ENCODE measurements at regions not wholly inside any gene's neighbourhood (a gene's known extent, or its start where the extent isn't known, plus 50 kb on each side); places are given as distances from the start of the nearest gene placed in this dataset.
A peak's percentile ranks its signal among the peaks of the same experiment; 100 is the strongest.
"Not testable (repeated sequence)": the region's sequence is repeated elsewhere in the genome, so short reads cannot be mapped to it uniquely, and the experiment has no call there.

DNA sequence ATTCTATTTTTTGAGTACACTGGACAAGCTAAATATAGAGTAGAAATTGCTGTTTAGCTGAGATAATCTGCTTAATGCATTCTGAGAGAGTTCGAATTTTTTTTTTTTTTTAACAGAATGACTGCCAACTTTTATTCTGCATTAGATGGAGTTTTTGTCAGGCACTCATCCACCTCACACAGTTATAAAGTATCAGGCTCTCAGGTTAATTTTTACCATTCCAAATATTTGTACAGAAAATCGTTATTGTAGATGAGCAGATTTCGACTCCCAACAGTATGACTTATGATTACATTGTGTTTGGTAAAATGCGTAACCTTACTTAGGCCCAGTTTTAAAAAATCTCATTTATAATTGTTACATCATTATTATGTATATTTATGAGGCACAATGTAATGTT, 1731.0 kb downstream of the GRIK2 start:
- DNase-seq (ENCODE audit: low read depth in 2 of 3, low spot score in 2 of 3) = no peak

DNA sequence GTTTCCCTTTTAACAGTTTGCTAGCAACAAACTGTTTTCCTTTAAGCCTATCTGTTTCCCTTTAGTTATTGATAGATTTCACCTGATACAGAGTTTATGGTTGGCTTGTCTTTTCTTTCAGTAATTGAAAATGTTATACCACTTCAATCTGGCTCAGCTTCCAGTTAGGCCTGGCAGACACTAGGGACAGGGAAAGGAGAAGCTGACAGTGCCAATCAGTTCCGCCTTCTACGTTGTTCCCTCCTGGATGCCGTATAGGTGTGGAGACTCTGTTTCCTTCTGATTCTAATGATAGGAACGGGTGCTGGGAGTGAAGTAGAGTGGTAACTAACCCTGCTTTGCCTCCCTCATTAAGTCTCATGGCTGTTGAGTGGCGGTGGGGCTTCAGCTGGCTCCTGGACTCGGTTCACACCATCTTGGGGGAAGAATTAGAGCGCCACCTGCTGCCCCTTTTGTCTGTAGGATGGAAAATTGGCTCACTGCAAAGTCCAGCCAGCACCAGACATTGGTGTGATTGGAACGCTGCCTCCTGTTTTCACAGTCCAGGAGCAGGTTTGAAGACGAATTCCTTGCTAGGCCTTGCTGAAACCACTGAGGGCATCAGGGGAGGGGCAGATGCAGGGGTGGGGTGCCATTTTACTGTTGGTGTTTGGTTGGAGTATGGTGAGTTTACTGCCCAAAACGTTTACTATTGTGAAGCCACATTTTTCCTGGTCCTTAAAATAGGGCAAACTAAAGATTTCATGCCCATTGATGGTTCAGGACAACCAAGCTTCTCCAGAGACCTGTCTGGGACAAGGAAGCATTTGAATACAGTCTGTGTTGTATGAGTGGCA, 1729.5 kb downstream of the GRIK2 start:
- DNase-seq (ENCODE audit: low read depth in 2 of 3, low spot score in 2 of 3) = peak in 1 of 3 donors; percentile 7

DNA sequence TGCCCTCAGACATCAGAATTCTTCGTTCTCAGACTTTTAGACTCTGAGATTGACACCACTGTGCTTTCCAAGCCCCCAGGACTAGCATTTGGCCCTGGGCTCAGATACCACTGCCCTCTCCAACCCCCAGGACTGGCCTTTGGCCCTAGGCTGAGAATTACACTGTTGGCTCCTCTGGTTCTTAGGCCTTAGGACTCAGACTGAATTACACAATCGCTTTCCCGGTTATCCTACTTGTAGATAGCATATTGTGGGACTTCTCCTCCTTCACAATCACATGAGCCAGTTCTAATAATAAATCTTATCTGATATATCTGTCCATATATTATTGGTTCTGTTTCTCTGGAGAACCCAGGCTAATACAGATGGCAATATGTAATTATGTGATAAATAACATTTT, 1725.5 kb downstream of the GRIK2 start:
- no peak for DNase-seq (ENCODE audit: low read depth in 2 of 3, low spot score in 2 of 3)

DNA sequence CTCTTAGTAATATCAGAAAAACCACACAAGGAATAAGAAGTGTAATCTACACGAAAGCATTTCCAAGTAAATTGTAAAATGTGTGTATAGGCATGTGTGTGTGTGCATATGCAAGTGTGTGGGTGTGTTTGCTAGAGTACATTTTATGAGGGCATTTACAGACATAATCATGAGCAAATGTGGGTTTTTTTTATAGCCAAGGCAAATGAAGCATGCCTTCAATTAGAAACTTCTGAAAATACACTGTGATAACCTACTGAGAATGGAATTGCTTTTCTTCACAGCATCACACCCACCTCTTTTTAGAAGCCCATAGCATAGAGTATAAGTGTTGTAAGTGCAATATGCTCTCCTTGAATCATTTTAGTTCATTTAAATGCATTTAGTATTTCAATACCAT, 1721.1 kb downstream of the GRIK2 start:
- no peak for DNase-seq (ENCODE audit: low read depth in 2 of 3, low spot score in 2 of 3)

DNA sequence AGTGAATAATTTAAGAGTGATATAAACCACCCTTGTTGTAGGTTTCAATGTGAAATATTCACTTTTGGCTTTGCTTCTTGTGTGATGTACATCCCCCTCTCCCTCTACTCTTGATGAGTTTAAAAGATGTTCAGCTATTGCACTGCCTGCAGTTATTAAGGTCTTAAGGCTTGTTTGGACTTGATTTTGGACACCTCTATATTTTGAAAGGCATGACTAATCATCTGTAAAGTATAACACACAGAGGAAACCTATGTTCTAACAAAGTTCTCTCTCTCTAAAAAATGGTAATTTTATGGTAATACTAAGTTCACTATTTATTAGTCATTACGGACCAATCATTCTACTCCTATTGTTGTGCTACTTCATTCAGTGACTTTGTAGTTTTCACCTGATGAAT, 1719.9 kb downstream of the GRIK2 start:
- no peak for DNase-seq (ENCODE audit: low read depth in 2 of 3, low spot score in 2 of 3)

DNA sequence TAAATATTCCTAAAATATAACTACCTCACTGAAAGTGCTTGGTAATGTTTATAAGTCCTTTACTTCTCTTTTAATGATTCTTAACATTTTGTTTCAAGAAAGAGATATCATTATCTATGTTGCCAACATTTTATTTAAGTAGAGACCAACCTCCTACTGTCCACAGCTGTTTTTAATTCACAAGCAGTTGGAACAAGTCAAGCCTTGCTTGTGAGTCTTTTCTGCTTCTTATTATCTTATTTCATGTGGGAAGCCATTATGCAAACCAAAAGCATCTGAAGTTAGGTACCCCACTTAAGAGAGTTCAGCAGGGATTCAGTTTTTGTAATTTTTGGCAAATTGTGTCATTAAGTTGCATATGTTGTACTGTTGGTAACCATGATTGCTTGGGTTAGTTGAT, 1714.5 kb downstream of the GRIK2 start:
- no peak for DNase-seq (ENCODE audit: low read depth in 2 of 3, low spot score in 2 of 3)

DNA sequence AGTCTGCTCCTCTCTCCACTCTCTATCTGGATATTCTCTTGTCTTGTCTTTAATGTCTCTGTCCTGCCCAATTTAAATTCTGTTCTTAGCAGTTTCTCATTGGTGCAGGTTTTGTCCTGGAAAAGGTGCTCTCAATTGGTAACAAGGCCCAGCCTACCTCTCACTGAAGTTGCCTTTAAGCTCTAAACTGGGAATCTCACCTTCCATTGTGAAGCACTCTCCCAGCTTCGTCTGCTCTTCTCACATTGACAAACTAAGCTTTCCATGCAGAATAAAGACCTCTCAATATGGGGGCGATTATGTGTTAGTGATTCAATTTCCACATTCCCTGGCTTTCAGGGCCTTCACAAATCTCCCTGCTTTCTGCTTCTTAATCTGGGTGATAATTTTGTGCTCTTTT, 1712.2 kb downstream of the GRIK2 start:
- DNase-seq (ENCODE audit: low read depth in 2 of 3, low spot score in 2 of 3) = no peak

DNA sequence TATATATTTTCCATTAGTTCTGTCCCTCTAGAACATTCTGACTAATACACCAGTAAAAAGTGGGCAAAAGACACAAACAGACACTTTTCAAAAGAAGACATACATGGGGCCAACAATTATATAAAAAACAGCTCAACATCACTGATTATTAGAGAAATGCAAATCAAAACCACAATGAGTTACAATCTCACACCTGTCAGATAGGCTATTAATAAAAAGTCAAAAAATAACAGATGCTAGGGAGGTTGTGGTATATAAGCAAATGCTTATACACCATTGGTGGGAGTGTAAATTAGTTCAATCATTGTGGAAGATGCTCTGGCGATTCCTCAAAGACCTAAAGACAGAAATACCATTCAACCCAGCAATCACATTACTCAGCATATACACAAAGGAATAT, 1707.8 kb downstream of the GRIK2 start:
- no peak for DNase-seq (ENCODE audit: low read depth in 2 of 3, low spot score in 2 of 3)

DNA sequence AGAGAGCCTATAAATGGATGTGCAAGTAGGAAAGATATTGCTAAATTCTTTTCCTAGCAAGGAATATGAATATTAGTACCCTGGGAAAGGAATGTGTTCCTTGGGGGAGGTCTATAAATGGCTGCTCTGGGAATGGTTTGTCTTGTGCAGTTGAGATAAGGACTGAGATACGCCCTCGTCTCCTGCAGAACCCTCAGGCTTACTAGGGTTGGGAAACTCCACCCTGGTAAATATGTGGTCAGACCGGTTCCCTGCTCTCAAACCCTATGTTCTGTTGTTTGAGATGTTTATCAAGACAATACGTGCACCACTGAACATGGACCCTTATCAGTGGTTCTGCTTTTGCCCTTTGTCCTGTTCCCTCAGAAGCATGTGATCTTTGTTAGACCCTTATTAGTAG, 1698.9 kb downstream of the GRIK2 start:
- not testable (repeated sequence) for DNase-seq (ENCODE audit: low read depth in 2 of 3, low spot score in 2 of 3)

DNA sequence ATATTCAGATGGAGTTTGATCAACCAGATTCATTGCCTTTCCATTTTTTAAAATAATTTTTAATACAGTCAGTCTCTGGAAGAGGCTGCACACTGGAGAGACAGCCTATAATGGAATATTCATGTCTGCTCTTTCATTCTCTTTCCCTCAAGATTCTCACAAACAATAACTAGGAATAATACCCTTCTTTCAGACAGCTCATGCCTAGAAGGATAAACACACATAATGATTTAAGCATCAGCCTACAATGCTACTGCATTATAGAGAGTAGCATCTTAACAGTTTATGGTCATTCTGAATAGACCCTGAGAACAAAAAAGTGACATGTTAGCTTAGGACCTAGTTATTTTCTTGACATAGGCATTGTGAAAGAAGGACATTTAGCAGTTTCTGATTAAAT, 1692.3 kb downstream of the GRIK2 start:
- no peak for DNase-seq (ENCODE audit: low read depth in 2 of 3, low spot score in 2 of 3)

DNA sequence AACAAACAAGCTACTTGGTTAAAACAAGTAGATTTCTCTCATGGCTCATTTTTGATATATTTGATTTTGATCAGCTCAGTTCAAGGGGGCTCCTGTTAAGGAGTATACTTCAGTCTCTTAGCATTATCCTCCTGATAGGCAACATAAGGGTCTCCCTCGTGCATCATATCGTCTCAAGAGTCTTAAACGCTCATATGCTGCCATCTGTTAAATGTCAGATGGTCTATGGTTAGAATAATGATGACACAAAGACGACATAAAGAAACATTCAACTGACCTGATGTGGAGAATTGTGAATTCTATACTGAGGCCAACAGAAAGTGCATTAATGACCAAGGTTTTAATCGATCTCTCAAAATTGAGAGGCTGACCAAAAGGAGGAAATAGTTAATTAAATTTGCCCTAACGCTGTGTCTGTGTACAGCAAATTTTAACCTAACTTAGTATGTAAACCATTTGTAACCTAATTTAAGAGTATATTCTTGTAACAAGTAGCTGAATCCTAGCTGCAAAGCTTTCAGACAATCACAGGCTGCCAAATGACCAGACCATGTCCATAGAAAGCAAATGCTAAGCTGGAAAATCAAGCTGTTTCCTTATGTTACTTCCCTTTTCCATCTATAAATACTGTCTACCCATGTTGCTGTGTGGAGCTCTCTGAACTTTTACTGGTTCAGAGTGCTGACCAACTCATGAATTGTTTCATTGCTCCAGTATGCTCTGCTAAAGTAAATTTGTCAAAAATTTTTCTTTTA, 1688.5 kb downstream of the GRIK2 start:
- no peak for DNase-seq (ENCODE audit: low read depth in 2 of 3, low spot score in 2 of 3)

DNA sequence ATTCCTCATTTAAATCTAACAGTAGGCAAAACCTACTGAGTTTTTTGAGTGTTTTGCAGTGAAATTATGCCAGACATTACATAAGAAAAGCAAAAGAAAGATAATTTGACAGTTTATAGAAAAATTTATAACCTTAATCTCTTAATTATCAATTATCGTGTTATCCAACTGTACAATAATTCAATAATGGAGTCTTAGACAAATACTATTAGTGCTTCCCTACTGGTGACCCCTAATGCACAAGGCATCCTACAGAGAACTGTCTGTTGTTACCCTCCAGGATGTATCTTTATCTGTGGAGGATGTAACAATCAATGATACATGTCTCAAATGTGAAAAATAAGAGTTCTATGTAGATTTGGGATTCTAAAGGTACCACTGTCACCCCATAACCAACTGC, 1687.6 kb downstream of the GRIK2 start:
- no peak for DNase-seq (ENCODE audit: low read depth in 2 of 3, low spot score in 2 of 3)

DNA sequence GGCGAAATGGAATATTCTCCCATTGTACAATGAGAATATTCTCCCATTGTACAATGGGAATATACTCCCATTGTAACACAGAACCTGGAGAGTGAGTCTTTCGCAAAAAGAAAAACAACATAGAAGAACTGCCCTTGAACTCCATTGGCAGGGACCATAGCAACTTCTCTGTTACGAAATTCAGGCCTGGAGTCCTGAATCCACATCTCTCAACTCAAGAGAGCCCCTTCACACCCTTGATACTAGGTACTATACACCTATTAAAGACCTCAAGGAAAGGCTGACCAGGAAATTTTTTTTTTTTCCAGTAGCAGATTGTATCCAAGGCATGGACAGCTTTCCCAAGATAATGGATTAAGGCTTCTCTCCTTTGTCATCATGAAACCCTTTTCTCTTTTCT, 1687.0 kb downstream of the GRIK2 start:
- no peak for DNase-seq (ENCODE audit: low read depth in 2 of 3, low spot score in 2 of 3)

DNA sequence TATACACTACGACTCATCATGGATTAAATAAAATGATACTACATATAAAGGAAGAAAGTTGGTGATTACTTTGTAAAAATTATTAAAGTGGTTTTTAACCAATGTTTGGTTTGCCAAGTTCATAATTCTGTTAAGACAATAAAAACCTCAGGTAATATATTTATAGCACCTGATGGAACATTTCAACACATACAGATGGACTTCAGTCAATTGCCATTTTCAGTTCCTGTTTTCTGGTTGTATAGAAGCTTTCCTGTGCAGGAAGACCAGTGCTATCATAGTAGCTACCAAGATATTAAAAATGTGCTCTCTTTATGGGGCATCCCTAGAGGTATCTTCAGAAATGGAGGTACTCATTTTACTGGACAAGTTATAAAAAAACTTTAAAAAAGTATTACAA, 1686.4 kb downstream of the GRIK2 start:
- DNase-seq (ENCODE audit: low read depth in 2 of 3, low spot score in 2 of 3) = no peak

DNA sequence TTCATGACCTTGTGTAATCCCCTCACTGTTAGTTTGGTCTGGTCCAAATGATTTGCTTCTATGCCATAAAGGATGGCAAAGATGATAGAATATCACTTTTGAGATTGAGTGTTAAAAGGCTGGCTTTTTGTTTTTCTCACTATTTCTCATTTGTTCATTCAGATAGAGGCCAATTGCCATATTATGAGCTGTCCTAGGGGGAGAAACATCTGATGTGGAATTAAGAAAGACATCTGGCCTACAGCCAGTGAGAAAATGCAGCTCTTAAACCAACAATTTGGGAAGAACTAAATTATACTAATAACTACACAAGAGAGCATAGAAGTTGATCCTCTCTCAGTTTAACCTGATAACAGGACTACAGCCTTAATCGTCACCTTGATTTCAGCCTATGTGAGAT, 1668.6 kb downstream of the GRIK2 start:
- DNase-seq (ENCODE audit: low read depth in 2 of 3, low spot score in 2 of 3) = no peak

DNA sequence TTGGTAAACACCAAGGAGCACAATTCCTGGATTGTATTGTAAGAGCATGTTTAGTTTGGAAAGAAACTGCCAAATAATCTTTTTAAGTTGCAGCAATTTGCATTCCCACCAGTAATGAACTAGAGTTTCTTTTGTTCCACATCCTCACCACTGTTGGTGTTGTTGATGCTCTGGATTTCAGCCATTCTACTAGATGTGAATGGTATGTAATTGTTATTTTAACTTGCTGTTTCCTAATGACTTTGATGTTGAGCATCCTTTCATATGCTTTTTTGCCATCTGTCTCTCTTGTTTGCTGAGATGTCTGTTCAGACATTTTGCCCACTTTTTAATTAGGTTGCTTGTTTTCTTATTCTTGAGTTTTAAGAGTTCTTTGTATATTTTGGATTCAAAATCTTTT, 1654.1 kb downstream of the GRIK2 start:
- DNase-seq (ENCODE audit: low read depth in 2 of 3, low spot score in 2 of 3) = no peak

DNA sequence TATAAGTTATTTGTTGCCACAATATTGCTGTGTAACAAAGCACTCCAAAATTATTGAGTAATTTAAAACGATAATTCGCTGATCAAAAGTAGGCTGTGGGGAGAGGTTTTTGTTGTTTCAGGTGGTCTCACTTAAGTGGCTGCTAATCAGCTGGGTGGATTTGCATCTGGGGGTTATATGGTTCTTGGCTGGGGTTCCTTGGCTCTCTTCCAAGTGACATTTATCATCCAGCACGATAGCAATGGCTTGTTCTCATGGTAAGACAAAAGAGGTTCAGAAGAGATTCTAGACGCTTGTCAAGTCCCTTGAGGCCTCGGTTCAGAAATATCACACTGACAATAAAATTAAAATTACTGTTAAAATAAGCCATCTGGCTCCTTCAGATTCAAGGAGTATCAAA, 1648.8 kb downstream of the GRIK2 start:
- no peak for DNase-seq (ENCODE audit: low read depth in 2 of 3, low spot score in 2 of 3)

DNA sequence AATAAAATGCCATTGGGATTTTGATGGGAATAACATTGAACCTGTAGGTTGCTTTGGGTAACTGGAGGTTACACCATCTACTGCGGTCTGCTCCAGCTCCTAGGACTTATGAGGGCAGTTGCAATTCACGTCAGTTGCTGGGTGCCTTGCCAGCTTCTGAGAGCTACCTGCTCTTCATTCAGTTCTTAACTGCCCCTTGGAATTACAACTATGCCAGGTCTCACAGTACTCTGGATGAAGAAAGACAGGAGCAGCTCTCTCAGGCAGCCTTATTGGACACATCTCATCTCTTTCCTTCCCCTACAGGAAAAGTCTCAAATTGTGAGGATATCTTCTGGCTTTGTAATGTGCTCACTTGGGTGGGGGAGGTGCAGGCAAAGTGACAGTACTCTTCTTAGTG, 1643.3 kb downstream of the GRIK2 start:
- DNase-seq (ENCODE audit: low read depth in 2 of 3, low spot score in 2 of 3) = no peak

DNA sequence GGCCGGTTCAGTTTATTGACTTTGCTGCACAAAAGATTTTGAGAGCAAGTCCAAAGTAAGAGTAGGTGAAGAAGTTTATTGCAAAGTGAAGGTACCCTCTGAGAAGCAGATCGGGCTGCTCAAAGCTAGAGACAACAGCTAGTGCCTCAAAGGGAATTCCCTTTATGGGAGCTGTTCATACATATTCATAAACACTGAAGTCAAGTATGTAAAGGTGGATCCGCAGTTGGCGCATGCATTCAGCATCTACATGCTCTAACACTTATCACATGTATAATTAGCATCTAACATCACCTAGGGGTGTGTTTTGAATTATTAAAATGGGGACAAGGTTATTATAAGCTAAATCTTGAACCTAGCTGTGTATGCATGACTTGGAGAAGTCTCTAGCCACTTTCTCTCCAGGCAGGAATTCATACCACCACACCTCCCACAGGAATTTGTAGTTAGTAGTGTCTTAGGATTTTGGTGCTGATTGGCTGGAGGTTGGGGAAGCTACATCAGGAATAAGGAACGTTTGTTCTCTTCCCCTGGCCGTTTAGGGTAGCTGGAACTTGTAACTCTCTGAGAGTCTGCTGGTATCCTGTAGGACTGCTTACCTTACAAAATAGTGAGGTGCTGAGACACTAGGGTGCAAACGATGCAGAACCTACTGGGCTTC, 1633.9 kb downstream of the GRIK2 start:
- no peak for DNase-seq (ENCODE audit: low read depth in 2 of 3, low spot score in 2 of 3)

DNA sequence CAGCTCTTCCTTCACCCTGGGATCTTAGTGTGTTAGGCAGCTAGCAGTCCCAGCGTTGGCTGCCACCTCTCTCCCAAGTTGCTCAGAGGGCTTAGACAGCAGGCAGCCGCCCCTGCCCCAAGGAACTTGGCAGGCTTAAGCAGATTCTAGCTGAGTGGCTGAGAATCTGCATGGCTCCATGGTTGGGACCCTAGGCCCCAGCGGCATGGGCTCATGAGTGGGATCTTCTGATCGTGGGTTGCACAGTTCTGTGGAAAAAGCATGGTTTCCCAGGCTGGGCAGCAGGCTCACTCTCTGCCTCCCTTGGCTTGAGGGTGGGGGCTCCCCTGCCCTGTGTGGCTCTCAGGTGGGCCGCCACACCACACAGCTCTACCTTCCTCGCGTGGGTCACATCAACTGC, 1624.9 kb downstream of the GRIK2 start:
- no peak for DNase-seq (ENCODE audit: low read depth in 2 of 3, low spot score in 2 of 3)

DNA sequence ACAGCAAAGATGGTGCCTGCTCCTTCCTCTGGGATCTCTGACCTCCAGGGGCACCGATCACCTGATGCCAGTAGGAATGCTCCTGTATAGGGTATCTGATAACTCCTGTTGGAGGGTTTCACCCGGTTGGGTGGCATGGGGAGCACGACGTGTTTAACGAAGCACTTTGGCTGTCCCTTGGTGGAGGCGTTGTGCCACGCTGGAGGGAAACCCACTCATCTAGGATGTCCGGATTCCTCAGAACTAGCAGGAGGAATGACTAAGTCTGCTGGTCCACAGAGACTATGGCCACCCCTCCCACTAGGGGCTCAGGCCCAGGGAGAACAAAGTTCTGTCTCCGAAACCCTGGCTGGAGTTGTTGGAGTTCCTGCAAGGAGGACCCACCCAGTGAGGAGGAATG, 1624.4 kb downstream of the GRIK2 start:
- DNase-seq (ENCODE audit: low read depth in 2 of 3, low spot score in 2 of 3) = no peak

DNA sequence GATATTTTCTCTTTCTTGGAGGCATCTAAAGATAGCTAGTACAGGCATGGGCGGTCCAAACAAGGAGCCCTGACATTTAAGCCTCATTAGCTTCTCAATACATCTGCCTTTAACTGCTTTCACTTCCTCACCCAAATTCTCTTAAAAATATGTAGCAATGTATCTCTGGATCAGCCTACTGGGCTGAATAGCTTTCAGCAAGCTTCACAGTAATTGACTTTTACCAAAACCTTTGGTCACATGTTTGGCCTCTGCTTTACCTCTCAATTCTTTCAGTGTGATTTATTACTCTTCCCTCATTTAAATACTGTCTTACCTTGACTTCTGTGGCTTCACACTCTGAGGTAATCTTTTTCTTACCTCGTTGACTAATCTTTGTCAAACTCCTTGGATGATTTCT, 1618.1 kb downstream of the GRIK2 start:
- no peak for DNase-seq (ENCODE audit: low read depth in 2 of 3, low spot score in 2 of 3)
